Gastroesophageal sphincter (tissue), 4 donors: ENCODE measurements at regions not wholly inside any gene's neighbourhood (a gene's known extent, or its start where the extent isn't known, plus 50 kb on each side); places are given as distances from the start of the nearest gene placed in this dataset.

Experiments used
- ATAC-seq: fragments of 150-250 bp; one replicate; pipeline ENCODE4 v1.9.1; 2016; ENCODE audit warnings: mild to moderate bottlenecking, moderate library complexity
- H3K27ac ChIP-seq, 4 donors: fragments of 200-600 bp; sonication (generic) in 3 of 4; 1 replicate in 3 of 4; 2 replicates in 1 of 4; pipeline ENCODE4 v1.5.1; 2016 to 2019
- H3K27me3 ChIP-seq: fragments of 200-600 bp; sonication (generic); one replicate; pipeline ENCODE4 v1.5.1; 2019
- H3K36me3 ChIP-seq, 2 donors: fragments of 200-600 bp; sonication (generic); one replicate each; pipeline ENCODE4 v1.5.1; 2019; ENCODE audit warnings: control low read depth in 1 of 2
- H3K4me1 ChIP-seq, 3 donors: fragments of 200-600 bp; sonication (generic); 1 replicate in 2 of 3; 2 replicates in 1 of 3; pipeline ENCODE4 v1.5.1; 2016 to 2019; ENCODE audit warnings: control low read depth in 2 of 3
- H3K4me3 ChIP-seq, 2 donors: fragments of 200-600 bp; sonication (generic); one replicate each; pipeline ENCODE4 v1.5.1; 2019; ENCODE audit warnings: mild to moderate bottlenecking in 1 of 2, moderate library complexity in 1 of 2
- H3K9me3 ChIP-seq, 3 donors: fragments of 200-600 bp; sonication (generic); one replicate each; pipeline ENCODE4 v1.5.1; 2017 to 2019; ENCODE audit warnings: control low read depth in 2 of 3
- CTCF ChIP-seq, 4 experiments: fragments of 200-600 bp in 2 of 4; fragments of 450-650 bp in 2 of 4; sonication (generic) in 1 of 4; IDR thresholded peaks; one replicate each; pipeline ENCODE4 v1.5.1; 2017 to 2019; ENCODE audit warnings: antibody characterized with exemption in 4 of 4, mild to moderate bottlenecking in 2 of 4, moderate library complexity in 2 of 4
- EP300 ChIP-seq: sonication (generic); formaldehyde crosslinking; IDR thresholded peaks from one replicate; pipeline ENCODE4 v1.6.1; 2017; ENCODE audit warnings: antibody characterized with exemption, mild to moderate bottlenecking
- POLR2A ChIP-seq, 2 donors: fragments of 450-650 bp; IDR thresholded peaks; one replicate each; pipeline ENCODE4 v1.6.1; 2017; ENCODE audit warnings: antibody characterized with exemption in 2 of 2, mild to moderate bottlenecking in 2 of 2, moderate library complexity in 1 of 2
- POLR2AphosphoS5 ChIP-seq: sonication (generic); formaldehyde crosslinking; IDR thresholded peaks from one replicate; pipeline ENCODE4 v1.6.1; 2017; ENCODE audit warnings: antibody characterized with exemption
- WGBS, 2 donors: methylation state at CpG; one replicate each; pipeline ENCODE4 v1.1.5; 2018; ENCODE audit warnings: low coverage in 1 of 2; 5-methylcytosine and 5-hydroxymethylcytosine counted together

DNA sequence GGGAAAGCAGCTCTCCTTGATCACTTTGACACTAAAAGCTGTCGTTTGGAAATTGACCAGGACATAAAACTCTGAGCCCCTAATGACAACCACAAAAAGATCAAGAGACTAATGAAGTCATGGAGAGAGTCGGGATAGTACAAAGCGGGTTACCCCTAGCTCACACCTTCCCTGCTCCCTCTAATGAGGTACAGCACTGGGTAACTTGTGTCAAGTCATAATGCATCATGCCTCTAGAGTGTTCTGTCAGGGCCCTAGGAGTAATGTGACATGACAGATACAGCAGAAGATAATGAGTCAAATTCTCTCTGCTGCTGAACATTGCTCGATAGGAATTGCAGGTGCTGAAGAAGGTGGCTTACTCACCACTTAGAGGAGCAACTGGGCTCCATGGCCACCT lies 130.7 kb downstream of the AQP4 start:
- Histone ChIP-seq H3K4me1 (no peaks in the 10 kb centered on the region), H3K27ac (no peak overlapping the region), H3K27me3 (no peaks in the 10 kb centered on the region), H3K9me3 (no peaks in the 10 kb centered on the region), H3K36me3 (no peaks in the 10 kb centered on the region), H3K4me3 (no peak overlapping the region)
- no peak for TF ChIP-seq EP300
- TF ChIP-seq POLR2AphosphoS5 = no peak
- no peak for TF ChIP-seq POLR2A (IDR thresholded peaks at IDR 0.05)
- TF ChIP-seq CTCF (IDR thresholded peaks at IDR 0.05) = no peak
- ATAC-seq = no peak
- 34% methylated on average over 4 of the region's 4 CpGs; no CpG with 5 or more reads in 1 of the 2 donors for WGBS, 2 donors

DNA sequence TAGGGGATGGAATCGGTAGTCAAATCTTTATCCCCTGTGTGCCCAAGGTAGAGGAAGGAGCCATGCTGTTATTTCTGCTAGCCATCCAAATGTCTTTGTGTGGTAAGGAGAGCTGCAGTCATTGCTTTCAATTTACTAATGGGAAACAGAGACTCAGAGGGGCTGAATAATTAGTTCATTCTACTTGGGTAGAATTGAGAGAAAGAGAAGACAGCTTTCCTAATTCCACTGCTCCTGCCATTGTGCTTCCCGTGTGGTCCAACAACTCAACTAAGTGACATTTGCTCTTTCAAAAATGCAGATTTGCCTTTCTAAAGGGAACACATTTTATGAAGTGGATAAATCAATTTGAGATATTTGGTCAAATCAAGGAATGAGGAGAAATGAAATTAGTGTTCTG lies 136.1 kb downstream of the AQP4 start:
- H3K4me1 ChIP-seq = no peaks in the 10 kb centered on the region
- no peak overlapping the region for H3K27ac ChIP-seq
- H3K9me3 ChIP-seq = no peaks in the 10 kb centered on the region
- no peaks in the 10 kb centered on the region for H3K36me3 ChIP-seq
- H3K27me3 ChIP-seq = no peaks in the 10 kb centered on the region
- TF ChIP-seq CTCF (IDR thresholded peaks at IDR 0.05) (no peak), POLR2A (IDR thresholded peaks at IDR 0.05) (no peak)
- ATAC-seq = no peak
- H3K4me3 ChIP-seq = no peak overlapping the region
- 87 to 94% methylated on average over 2 of the region's 2 CpGs for WGBS, 2 donors

DNA sequence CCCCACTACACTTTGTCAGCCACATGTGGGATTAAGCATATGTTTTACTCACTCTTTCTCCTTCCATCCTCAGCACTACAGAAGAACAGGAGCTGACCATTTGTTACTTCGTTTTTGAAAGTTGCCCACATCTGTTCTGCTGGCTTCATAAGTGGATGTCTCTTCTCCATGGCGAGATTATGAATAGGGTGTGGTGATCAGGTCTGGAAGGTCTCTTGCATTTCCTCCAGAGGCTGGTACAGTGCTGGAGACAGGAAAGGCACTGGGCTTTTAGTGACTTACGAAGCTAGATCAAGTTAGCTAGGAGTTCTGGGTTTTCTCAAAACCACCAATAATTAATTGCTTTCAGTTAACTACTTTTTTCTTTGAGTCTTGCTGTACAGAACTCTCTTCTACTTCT lies 136.5 kb downstream of the AQP4 start:
- Histone ChIP-seq H3K27ac (no peak overlapping the region), H3K27me3 (no peaks in the 10 kb centered on the region), H3K9me3 (no peaks in the 10 kb centered on the region), H3K36me3 (no peaks in the 10 kb centered on the region), H3K4me3 (no peak overlapping the region), H3K4me1 (no peaks in the 10 kb centered on the region)
- no peak for TF ChIP-seq POLR2AphosphoS5
- TF ChIP-seq POLR2A (IDR thresholded peaks at IDR 0.05) = no peak
- no peak for TF ChIP-seq EP300
- no peak for TF ChIP-seq CTCF (IDR thresholded peaks at IDR 0.05)
- ATAC-seq = no peak
- WGBS, 2 donors = 57 to 84% methylated on average over 1 to 3 of the region's 3 CpGs

- 70 to 76% methylated on average over 3 of the region's 3 CpGs for WGBS, 2 donors
Measured at GRCh38 chr18:26723981-26724380, 141.5 kb downstream of the AQP4 start.

GRCh38 chr18:26722565-26722931 lies 143.0 kb downstream of the AQP4 start:
- Histone ChIP-seq H3K4me3 (no peak overlapping the region), H3K27ac (no peak overlapping the region), H3K36me3 (no peaks in the 10 kb centered on the region), H3K9me3 (no peaks in the 10 kb centered on the region), H3K4me1 (no peaks in the 10 kb centered on the region), H3K27me3 (no peaks in the 10 kb centered on the region)
- TF ChIP-seq EP300 (no peak), POLR2A (IDR thresholded peaks at IDR 0.05) (no peak), POLR2AphosphoS5 (no peak), CTCF (IDR thresholded peaks at IDR 0.05) (no peak)
- ATAC-seq = no peak
- 79 to 100% methylated on average over 1 to 2 of the region's 2 CpGs for WGBS, 2 donors

More at GRCh38 chr18:26723981-26724380, 141.5 kb downstream of the AQP4 start:
- H3K4me1 ChIP-seq = no peaks in the 10 kb centered on the region
- no peaks in the 10 kb centered on the region for H3K36me3 ChIP-seq
- no peak for ATAC-seq
- no peak overlapping the region for H3K27ac ChIP-seq
- H3K9me3 ChIP-seq = no peaks in the 10 kb centered on the region
- TF ChIP-seq CTCF (IDR thresholded peaks at IDR 0.05) = no peak
- TF ChIP-seq POLR2AphosphoS5 = no peak
- no peak for TF ChIP-seq EP300
- no peak for TF ChIP-seq POLR2A (IDR thresholded peaks at IDR 0.05)
- no peak overlapping the region for H3K4me3 ChIP-seq
- no peaks in the 10 kb centered on the region for H3K27me3 ChIP-seq
